Heart right ventricle (tissue), 16 donors: ENCODE measurements at regions not wholly inside any gene's neighbourhood (a gene's known extent, or its start where the extent isn't known, plus 50 kb on each side); places are given as distances from the start of the nearest gene placed in this dataset.
"Not testable (repeated sequence)": the region's sequence is repeated elsewhere in the genome, so short reads cannot be mapped to it uniquely, and the experiment has no call there.

ENCODE experiments used
- ATAC-seq, 8 donors: fragments of 200-7000 bp; cut with Tn5 transposase; one replicate each; pipeline ENCODE4 v1.9.1; 2020; ENCODE audit warnings: mild to moderate bottlenecking in 8 of 8, moderate library complexity in 8 of 8, moderate number of reproducible peaks in 1 of 8
- DNase-seq, 2 donors: peaks; one replicate each; pipeline ENCODE4 v3.0.0-alpha.2; 2020
- H3K27ac ChIP-seq, 10 donors: fragments of 200-600 bp; sonication (generic) in 2 of 10; one replicate each; pipeline versions ENCODE4 v1.5.0 to v1.8.0; 2020 to 2022; ENCODE audit warnings: mild to moderate bottlenecking in 3 of 10
- H3K27me3 ChIP-seq, 7 donors: fragments of 200-600 bp; one replicate each; pipeline ENCODE4 v1.8.0; 2021 to 2022; ENCODE audit warnings: mild to moderate bottlenecking in 2 of 7
- H3K36me3 ChIP-seq, 9 donors: fragments of 200-600 bp; sonication (generic) in 1 of 9; one replicate each; pipeline versions ENCODE4 v1.5.0 to v1.8.0; 2020 to 2022; ENCODE audit warnings: mild to moderate bottlenecking in 2 of 9
- H3K4me1 ChIP-seq, 9 donors: fragments of 200-600 bp; sonication (generic) in 1 of 9; one replicate each; pipeline versions ENCODE4 v1.5.0 to v1.8.0; 2020 to 2022; ENCODE audit warnings: mild to moderate bottlenecking in 4 of 9
- H3K4me3 ChIP-seq, 10 donors: fragments of 200-600 bp; sonication (generic) in 2 of 10; one replicate each; pipeline versions ENCODE4 v1.5.0 to v1.8.0; 2020 to 2022; ENCODE audit warnings: mild to moderate bottlenecking in 7 of 10, moderate library complexity in 2 of 10
- H3K9me3 ChIP-seq, 11 donors: fragments of 200-600 bp in 10 of 11; sonication (generic) in 2 of 11; one replicate each; pipeline versions ENCODE4 v1.5.0 to v1.8.0; 2013 to 2022; ENCODE audit warnings: mild to moderate bottlenecking in 2 of 11, control low read depth in 1 of 11, moderate library complexity in 1 of 11
- WGBS, 2 donors: extraction: QIAGEN DNeasy Blood & Tissue Kit; methylation state at CpG; one replicate each; pipeline ENCODE4 v1.1.7; 2013; ENCODE audit warnings: inconsistent platforms in 1 of 2; 5-methylcytosine and 5-hydroxymethylcytosine counted together
- intact Hi-C, 10 donors: fragments of 100-400 bp; cut with DNase I; formaldehyde crosslinking; loops; one replicate each; pipeline versions ENCODE4 v1.11.1 to v1.14.2; 2022
- TF ChIP-seq, protein P1 (sequence below), 9 donors: fragments of 200-600 bp; sonication (generic) in 2 of 9; IDR thresholded peaks; one replicate each; pipeline versions ENCODE4 v1.5.0 to v1.8.0; 2021 to 2022; ENCODE audit warnings: antibody characterized with exemption in 9 of 9, mild to moderate bottlenecking in 5 of 9, moderate library complexity in 1 of 9
- donor health status: Arrhythmogenic right ventricular cardiomyopathy.
- donor health status: ischemic (EF 13 %, LVEDD 7.1; RV severe dilation, severe dysfunction).
- donor health status: healthy with polysubstance abuse.
- donor health status: DM: no; HTN: yes; CAD: no.
- donor health status: DM: no; HTN: no; CAD: no.
- donor health status: ischemic (EF 25% LVEDD 6.9; RV normal size, moderate dysfunction).
- donor health status: ischemic (EF 25% LVEDD 5.7; RV mildly dilated, moderate dysfunction).
- donor health status: healthy.
- donor health status: DM: yes; HTN: yes; CAD: no.
- donor health status: Ischemic cardiomyopathy.
- donor health status: ischemic (EF 35%, LVEDD 5.7; RV mildly dilated, moderate dysfunction).
- donor health status: nonischemic (EF 11% LVEDD 7.7; RV severe dilation, severe dysfunction).
- donor health status: DM: yes; HTN: yes; CAD: no.
- donor health status: PGD.
- donor health status: ischemic (EF 29% LVEDD 5.4; RV normal size, mild dysfunction).
- donor health status: nonischemic (EF 23%, LVEDD 6.1; RV moderate dilation, normal function).

DNA sequence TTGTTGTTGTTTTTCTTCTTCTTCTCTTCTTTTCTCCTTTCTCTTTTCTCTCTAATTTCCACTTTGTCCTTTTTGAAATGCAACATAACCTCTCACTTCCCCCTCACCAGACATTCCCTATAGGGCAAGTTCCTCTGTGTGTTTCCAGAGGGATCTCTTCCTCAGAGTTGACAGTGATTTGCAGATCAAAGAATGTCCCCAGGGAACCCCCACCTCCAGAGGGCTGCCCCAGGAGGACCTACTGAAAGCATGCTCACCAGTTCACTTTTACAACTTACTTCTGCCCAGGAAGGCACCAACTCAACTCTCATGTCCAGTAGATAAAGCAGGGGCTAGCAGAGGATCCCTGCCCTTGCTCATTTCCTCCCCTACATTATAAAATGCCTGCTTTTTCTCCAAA lies 1648.0 kb downstream of the PCDH9 start:
- DNase-seq (no peak), ATAC-seq (no peak)
- H3K27ac ChIP-seq: no peak overlapping the region
- H3K27me3 ChIP-seq: no peaks in the 10 kb centered on the region
- H3K9me3 ChIP-seq: peaks cover 0 to 15% (median 0%) of the 10 kb centered on the region in 11 donors
- H3K4me1 ChIP-seq: no peaks in the 10 kb centered on the region
- H3K4me3 ChIP-seq: no peak overlapping the region
- TF ChIP-seq, protein P1, sequence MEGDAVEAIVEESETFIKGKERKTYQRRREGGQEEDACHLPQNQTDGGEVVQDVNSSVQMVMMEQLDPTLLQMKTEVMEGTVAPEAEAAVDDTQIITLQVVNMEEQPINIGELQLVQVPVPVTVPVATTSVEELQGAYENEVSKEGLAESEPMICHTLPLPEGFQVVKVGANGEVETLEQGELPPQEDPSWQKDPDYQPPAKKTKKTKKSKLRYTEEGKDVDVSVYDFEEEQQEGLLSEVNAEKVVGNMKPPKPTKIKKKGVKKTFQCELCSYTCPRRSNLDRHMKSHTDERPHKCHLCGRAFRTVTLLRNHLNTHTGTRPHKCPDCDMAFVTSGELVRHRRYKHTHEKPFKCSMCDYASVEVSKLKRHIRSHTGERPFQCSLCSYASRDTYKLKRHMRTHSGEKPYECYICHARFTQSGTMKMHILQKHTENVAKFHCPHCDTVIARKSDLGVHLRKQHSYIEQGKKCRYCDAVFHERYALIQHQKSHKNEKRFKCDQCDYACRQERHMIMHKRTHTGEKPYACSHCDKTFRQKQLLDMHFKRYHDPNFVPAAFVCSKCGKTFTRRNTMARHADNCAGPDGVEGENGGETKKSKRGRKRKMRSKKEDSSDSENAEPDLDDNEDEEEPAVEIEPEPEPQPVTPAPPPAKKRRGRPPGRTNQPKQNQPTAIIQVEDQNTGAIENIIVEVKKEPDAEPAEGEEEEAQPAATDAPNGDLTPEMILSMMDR (IDR thresholded peaks at IDR 0.05): no peak
- intact Hi-C loops: no loop called here
- H3K36me3 ChIP-seq: no peaks in the 10 kb centered on the region

DNA sequence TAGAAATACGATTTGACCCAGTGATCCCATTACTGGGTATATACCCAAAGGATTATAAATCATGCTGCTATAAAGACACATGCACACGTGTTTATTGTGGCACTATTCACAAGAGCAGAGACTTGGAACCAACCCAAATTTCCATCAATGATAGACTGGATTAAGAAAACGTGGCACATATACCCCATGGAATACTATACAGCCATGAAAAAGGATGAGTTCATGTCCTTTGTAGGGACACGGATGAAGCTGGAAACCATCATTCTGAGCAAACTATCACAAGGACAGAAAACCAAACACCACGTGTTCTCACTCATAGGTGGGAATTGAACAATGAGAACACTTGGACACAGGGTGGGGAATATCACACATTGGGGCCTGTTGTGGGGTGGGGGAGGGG lies 1665.6 kb downstream of the PCDH9 start:
- H3K4me1 ChIP-seq, H3K36me3 ChIP-seq, H3K4me3 ChIP-seq, ATAC-seq, H3K27me3 ChIP-seq, intact Hi-C loops, H3K27ac ChIP-seq, DNase-seq: not testable (repeated sequence)
- H3K9me3 ChIP-seq: peaks cover 0 to 22% (median 0%) of the 10 kb centered on the region in 11 donors
- 77 to 87% methylated on average over 5 of the region's 5 CpGs for WGBS, 2 donors

DNA sequence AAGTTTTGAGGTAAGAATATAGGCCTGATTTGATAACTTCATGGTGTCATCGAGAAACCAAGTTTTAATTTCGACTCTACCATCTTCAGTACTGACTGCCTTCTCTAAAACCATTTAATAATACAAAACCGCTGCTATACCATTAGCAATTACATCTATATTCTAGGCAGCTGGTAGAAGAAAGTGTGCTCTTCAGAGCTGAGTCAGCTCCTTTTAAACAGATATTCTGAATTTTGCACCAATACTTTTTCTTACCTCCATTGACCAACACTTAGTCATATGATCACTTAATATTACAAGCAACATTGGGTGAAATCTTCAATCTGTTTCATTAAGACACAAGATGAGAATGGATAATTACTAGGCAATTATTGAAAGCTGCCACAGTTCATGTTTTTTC lies 1667.8 kb downstream of the PCDH9 start:
- TF ChIP-seq, protein P1 (IDR thresholded peaks at IDR 0.05): no peak
- Histone ChIP-seq H3K4me1 (no peaks in the 10 kb centered on the region), H3K36me3 (no peaks in the 10 kb centered on the region), H3K27ac (no peak overlapping the region), H3K9me3 (peaks cover 0 to 41% (median 0%) of the 10 kb centered on the region in 11 donors), H3K4me3 (no peak overlapping the region), H3K27me3 (no peaks in the 10 kb centered on the region)
- no peak for ATAC-seq
- intact Hi-C loops: no loop called here
- DNase-seq: no peak
- WGBS, 2 donors: 85 to 90% methylated on average over 3 of the region's 3 CpGs

DNA sequence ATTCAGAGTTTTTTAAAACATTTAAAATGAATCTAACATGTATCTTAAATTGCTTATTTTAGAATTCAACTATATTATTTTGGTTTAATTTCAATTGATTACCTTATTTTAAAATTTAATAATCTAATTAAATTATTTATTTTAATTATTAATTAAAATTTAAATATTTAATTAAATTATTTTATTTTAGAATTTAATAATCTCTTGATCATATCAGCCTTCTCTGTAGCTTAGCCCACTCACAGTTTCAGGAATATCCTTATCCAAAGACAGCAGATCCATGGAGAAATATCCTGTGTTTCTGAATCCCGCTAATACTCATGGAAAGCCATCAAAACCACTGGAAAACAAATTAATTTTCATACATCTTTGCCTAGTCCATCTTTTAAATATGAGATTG lies 1669.2 kb downstream of the PCDH9 start:
- no peak for ATAC-seq
- intact Hi-C loops: no loop called here
- TF ChIP-seq, protein P1 (IDR thresholded peaks at IDR 0.05): no peak

DNA sequence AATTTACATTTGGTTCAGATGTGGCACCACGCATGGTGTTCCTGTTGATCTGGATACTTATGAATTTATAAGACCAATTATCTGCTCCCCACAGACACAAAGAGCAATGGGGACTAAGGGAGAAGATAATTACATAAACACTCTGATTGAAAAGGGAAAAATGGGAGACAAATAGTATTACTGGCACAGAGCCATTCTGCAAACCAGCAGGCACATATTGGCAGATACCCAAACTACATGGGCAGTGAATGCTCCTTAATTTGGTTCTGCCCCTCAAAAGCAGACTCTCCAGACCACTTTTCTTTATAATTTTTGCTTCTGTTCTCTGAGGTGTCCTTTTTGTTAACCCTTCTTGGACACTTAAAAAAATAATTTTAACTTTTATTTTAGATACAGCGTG lies 1674.2 kb downstream of the PCDH9 start:
- DNase-seq (no peak), ATAC-seq (no peak)
- no peak overlapping the region for H3K4me3 ChIP-seq
- intact Hi-C loops: no loop called here
- no peak overlapping the region for H3K27ac ChIP-seq
- H3K9me3 ChIP-seq: peaks cover 0 to 45% (median 4%) of the 10 kb centered on the region in 11 donors
- TF ChIP-seq, protein P1 (IDR thresholded peaks at IDR 0.05): no peak
- H3K27me3 ChIP-seq: no peaks in the 10 kb centered on the region
- H3K36me3 ChIP-seq: no peaks in the 10 kb centered on the region
- H3K4me1 ChIP-seq: no peaks in the 10 kb centered on the region
- WGBS, 2 donors: 88 to 89% methylated on average over 2 of the region's 2 CpGs

More for the DNA sequence above, 1669.2 kb downstream of the PCDH9 start:
- WGBS, 2 donors: 83 to 97% methylated on average over 1 of the region's 1 CpG
- Histone ChIP-seq H3K36me3 (no peaks in the 10 kb centered on the region), H3K9me3 (peaks cover 0 to 37% (median 0%) of the 10 kb centered on the region in 11 donors), H3K4me1 (no peaks in the 10 kb centered on the region), H3K27me3 (no peaks in the 10 kb centered on the region), H3K4me3 (no peak overlapping the region), H3K27ac (no peak overlapping the region)
- no peak for DNase-seq
